SU-DHL-6 (cell line): ENCODE measurements at regions not wholly inside any gene's neighbourhood (a gene's known extent, or its start where the extent isn't known, plus 50 kb on each side); places are given as distances from the start of the nearest gene placed in this dataset.
"Not testable (repeated sequence)": the region's sequence is repeated elsewhere in the genome, so short reads cannot be mapped to it uniquely, and the experiment has no call there.

Source experiments
- H2AFZ ChIP-seq: fragments of 200-600 bp; sonication (generic); 2 replicates; pipeline ENCODE4 v1.6.1; 2014; ENCODE audit warnings: low read depth, mild to moderate bottlenecking, moderate library complexity, mixed read lengths, antibody characterized with exemption, low read length; ENCODE audit not compliant: severe bottlenecking
- H3F3A ChIP-seq: fragments of 200-600 bp; shearing (Covaris generic); 2 replicates; pipeline ENCODE4 v1.6.0; 2016; ENCODE audit warnings: antibody characterized with exemption, mild to moderate bottlenecking; ENCODE audit not compliant: insufficient read depth
- H3K27ac ChIP-seq: fragments of 200-600 bp; sonication (generic); 2 replicates; pipeline ENCODE4 v1.5.1; 2016; ENCODE audit warnings: low read depth, mild to moderate bottlenecking, low read length, moderate library complexity, mixed read lengths
- H3K27me3 ChIP-seq: fragments of 200-600 bp; sonication (generic), shearing (Covaris generic); 2 replicates; pipeline ENCODE4 v1.6.0; 2014; ENCODE audit warnings: mild to moderate bottlenecking, low read length
- H3K36me3 ChIP-seq: fragments of 200-600 bp; sonication (generic); 2 replicates; pipeline ENCODE4 v1.6.1; 2014; ENCODE audit warnings: mild to moderate bottlenecking, low read length, mixed read lengths
- H3K4me2 ChIP-seq: fragments of 300-600, 200-600 bp; shearing (Covaris generic), sonication (generic); 2 replicates; pipeline ENCODE4 v1.6.0; 2014; ENCODE audit warnings: low read length, low read depth, mild to moderate bottlenecking; ENCODE audit not compliant: poor library complexity, severe bottlenecking
- H3K4me3 ChIP-seq: fragments of 200-600 bp; sonication (generic); 2 replicates; pipeline ENCODE4 v1.5.1; 2014; ENCODE audit warnings: antibody characterized with exemption, low read length, mild to moderate bottlenecking, mixed read lengths; ENCODE audit not compliant: insufficient read depth, poor library complexity, severe bottlenecking
- H3K79me2 ChIP-seq: fragments of 200-600 bp; sonication (generic); 2 replicates; pipeline ENCODE4 v1.6.1; 2014; ENCODE audit warnings: mild to moderate bottlenecking, low read length, moderate library complexity; ENCODE audit not compliant: insufficient read depth
- H3K9ac ChIP-seq: fragments of 200-600 bp; sonication (generic); 2 replicates; pipeline ENCODE4 v1.7.0; 2014; ENCODE audit warnings: mild to moderate bottlenecking, low read length
- H3K9me2 ChIP-seq: fragments of 200-600 bp; sonication (generic); replicated peaks from 2 replicates; pipeline ENCODE4 v1.6.1; 2014; ENCODE audit warnings: low read length; ENCODE audit not compliant: insufficient read depth
- H3K9me3 ChIP-seq: fragments of 200-600 bp; sonication (generic); 2 replicates; pipeline ENCODE4 v1.6.1; 2014; ENCODE audit warnings: low read length, mixed read lengths; ENCODE audit not compliant: insufficient read depth
- H4K20me1 ChIP-seq: fragments of 200-600 bp; sonication (generic); 2 replicates; pipeline ENCODE4 v1.6.1; 2014; ENCODE audit warnings: low read depth, mild to moderate bottlenecking, antibody characterized with exemption, low read length, moderate library complexity, mixed read lengths
- EZH2phosphoT487 ChIP-seq: fragments of 200-600 bp; sonication (generic), shearing (Covaris generic); conservative IDR thresholded peaks from 2 replicates; pipeline ENCODE4 v1.6.1; 2018; ENCODE audit warnings: mild to moderate bottlenecking, antibody characterized with exemption, low read length, moderate library complexity, mixed read lengths
- TF ChIP-seq, protein P1 (sequence below): fragments of 200-600 bp; sonication (generic); IDR thresholded peaks from one replicate; pipeline ENCODE4 v1.5.1; 2017; ENCODE audit warnings: antibody characterized with exemption, mild to moderate bottlenecking, low read length, moderate library complexity; ENCODE audit not compliant: insufficient read depth, poor library complexity, severe bottlenecking

DNA sequence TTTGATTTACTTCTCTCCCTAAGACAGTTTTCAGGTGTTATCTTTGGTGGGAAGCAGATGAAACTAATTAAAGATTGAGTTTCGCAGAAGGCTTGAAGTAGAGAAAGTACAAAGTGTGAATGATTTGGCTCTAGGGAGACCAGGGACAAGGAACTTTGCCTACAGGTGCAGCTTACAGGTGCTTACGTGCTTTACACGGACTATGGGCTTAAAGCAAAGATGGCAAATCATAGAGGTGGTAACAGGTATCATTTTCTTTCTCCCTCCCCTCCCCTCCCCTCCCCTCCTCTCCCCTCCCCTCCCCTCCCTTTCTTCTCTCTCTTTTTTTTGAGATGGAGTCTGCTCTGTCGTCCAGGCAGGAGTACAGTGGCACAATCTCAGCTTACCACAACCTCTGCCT lies 136.3 kb downstream of the SLC35B3 start:
- TF ChIP-seq EZH2phosphoT487 = no peak
- TF ChIP-seq, protein P1, sequence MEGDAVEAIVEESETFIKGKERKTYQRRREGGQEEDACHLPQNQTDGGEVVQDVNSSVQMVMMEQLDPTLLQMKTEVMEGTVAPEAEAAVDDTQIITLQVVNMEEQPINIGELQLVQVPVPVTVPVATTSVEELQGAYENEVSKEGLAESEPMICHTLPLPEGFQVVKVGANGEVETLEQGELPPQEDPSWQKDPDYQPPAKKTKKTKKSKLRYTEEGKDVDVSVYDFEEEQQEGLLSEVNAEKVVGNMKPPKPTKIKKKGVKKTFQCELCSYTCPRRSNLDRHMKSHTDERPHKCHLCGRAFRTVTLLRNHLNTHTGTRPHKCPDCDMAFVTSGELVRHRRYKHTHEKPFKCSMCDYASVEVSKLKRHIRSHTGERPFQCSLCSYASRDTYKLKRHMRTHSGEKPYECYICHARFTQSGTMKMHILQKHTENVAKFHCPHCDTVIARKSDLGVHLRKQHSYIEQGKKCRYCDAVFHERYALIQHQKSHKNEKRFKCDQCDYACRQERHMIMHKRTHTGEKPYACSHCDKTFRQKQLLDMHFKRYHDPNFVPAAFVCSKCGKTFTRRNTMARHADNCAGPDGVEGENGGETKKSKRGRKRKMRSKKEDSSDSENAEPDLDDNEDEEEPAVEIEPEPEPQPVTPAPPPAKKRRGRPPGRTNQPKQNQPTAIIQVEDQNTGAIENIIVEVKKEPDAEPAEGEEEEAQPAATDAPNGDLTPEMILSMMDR = no peak
- no peak overlapping the region for H3K4me3 ChIP-seq

DNA sequence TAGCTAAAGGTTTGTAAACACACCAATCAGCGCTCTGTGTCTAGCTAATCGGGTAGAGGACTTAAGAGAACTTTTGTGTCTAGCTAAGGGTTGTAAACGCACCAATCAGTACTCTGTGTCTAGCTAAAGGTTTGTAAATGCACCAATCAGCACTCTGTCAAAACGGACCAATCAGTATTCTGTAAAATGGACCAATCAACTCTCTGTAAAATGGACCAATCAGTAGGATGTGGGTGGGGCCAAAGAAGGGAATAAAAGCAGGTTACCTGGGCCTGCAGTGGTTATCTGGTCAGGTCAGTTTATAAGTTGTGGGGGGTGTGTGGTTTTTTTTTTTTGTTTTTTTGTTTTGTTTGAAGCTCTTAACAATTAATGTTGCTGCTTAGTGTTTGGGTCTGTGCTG lies 152.4 kb downstream of the SLC35B3 start:
- not testable (repeated sequence) for H3K27me3 ChIP-seq, H4K20me1 ChIP-seq, H3K27ac ChIP-seq, H3K9me3 ChIP-seq, H3K4me2 ChIP-seq, H2AFZ ChIP-seq, H3K79me2 ChIP-seq, H3K4me3 ChIP-seq, H3K36me3 ChIP-seq, H3K9me2 ChIP-seq, H3F3A ChIP-seq, H3K9ac ChIP-seq

More for the DNA sequence above, 136.3 kb downstream of the SLC35B3 start:
- H4K20me1 ChIP-seq = no peaks in the 10 kb centered on the region
- H3K27me3 ChIP-seq = no peaks in the 10 kb centered on the region
- no peak overlapping the region for H2AFZ ChIP-seq
- H3K79me2 ChIP-seq = no peaks in the 10 kb centered on the region
- no peak overlapping the region for H3K27ac ChIP-seq
- no peak overlapping the region for H3K4me2 ChIP-seq
- H3F3A ChIP-seq = no peaks in the 10 kb centered on the region
- no peaks in the 10 kb centered on the region for H3K36me3 ChIP-seq
- H3K9ac ChIP-seq = no peak overlapping the region
- H3K9me2 ChIP-seq = no peaks in the 10 kb centered on the region
- no peaks in the 10 kb centered on the region for H3K9me3 ChIP-seq

DNA sequence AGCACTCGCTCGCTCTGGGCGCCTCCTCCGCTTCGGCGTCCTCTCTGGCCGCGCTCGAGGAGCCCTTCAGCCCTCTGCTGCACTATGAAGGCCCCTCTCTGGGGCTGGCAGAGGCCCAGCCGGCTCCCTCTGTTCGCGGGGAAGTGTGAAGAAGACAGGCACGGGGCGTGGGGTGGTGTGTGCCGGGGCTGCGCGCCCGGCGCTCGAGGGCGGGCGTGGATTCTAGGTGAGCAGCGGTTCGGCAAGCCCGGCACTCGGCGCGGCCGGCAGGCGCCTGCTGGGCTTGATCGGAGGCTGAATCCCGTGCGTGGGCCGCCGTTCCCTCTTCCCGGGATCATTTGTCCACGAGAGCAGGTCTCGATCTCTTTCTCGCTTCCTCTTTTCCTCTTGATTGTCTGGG lies 153.0 kb downstream of the SLC35B3 start:
- H2AFZ ChIP-seq = no peak overlapping the region
- no peaks in the 10 kb centered on the region for H3K36me3 ChIP-seq
- no peak overlapping the region for H3K27ac ChIP-seq
- no peak for TF ChIP-seq EZH2phosphoT487
- TF ChIP-seq, protein P1 = no peak
- no peaks in the 10 kb centered on the region for H3K79me2 ChIP-seq
- no peak overlapping the region for H3K9ac ChIP-seq
- H3K27me3 ChIP-seq = no peaks in the 10 kb centered on the region
- H3K4me3 ChIP-seq = no peak overlapping the region
- H3F3A ChIP-seq = no peaks in the 10 kb centered on the region
- H4K20me1 ChIP-seq = no peaks in the 10 kb centered on the region
- H3K9me3 ChIP-seq = no peaks in the 10 kb centered on the region
- no peaks in the 10 kb centered on the region for H3K9me2 ChIP-seq
- H3K4me2 ChIP-seq = no peak overlapping the region

- Histone ChIP-seq H2AFZ (no peak overlapping the region), H3K9me3 (no peaks in the 10 kb centered on the region), H3K27ac (no peak overlapping the region), H3K9me2 (no peaks in the 10 kb centered on the region), H3K4me3 (no peak overlapping the region), H3K36me3 (no peaks in the 10 kb centered on the region), H3F3A (no peaks in the 10 kb centered on the region), H3K27me3 (no peaks in the 10 kb centered on the region), H3K9ac (no peak overlapping the region), H3K4me2 (no peak overlapping the region), H4K20me1 (no peaks in the 10 kb centered on the region), H3K79me2 (no peaks in the 10 kb centered on the region)
- TF ChIP-seq, protein P1 = no peak
- no peak for TF ChIP-seq EZH2phosphoT487
These were observed 156.1 kb downstream of the SLC35B3 start for GRCh38 chr6:8279041-8279805.
